HG03066 (cell line): ENCODE measurements at regions not wholly inside any gene's neighbourhood (a gene's known extent, or its start where the extent isn't known, plus 50 kb on each side); places are given as distances from the start of the nearest gene placed in this dataset.

Source experiments
- ATAC-seq: cut with Tn5 transposase; IDR thresholded peaks from one replicate; pipeline ENCODE4 v1.9.1; 2021; ENCODE audit warnings: low read depth; ENCODE audit not compliant: unreplicated experiment

DNA sequence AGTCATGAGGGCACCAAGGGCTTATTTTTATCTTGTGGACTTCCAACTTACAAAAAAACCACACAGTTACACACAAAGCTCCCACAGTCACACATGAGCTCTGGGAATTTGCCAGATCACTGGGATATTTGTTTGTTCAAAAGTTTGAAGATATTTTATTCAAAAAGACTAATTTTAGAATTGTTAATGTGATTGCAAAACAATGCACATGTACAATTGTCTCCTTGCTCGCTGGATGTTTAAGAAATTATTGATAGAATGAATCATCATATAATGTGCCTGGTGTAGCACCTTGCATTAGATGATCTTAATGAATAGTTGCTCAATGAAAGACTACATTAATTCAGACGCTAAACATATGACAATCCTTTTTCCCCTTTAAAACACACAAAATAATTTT, 570.3 kb downstream of the LMO4 start:
- no peak for ATAC-seq

DNA sequence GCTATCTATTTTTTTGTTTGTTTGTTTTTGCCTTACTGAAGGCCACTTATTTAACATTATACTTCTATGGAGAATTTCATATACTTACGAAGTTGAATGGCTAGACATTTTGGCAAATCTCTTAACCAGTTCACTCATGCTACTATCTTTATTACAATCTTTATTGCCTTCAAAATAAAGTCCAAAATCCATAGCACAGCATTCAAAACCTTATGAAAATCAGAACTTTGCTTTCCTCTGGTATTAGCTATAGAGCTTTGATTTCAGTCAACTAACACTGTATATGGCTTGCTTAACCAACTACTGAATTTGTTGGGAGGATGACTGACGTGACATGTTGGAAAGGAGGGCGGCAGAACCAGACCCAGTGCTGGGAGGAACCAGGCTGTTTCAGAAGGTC, 571.1 kb downstream of the LMO4 start:
- ATAC-seq = no peak

DNA sequence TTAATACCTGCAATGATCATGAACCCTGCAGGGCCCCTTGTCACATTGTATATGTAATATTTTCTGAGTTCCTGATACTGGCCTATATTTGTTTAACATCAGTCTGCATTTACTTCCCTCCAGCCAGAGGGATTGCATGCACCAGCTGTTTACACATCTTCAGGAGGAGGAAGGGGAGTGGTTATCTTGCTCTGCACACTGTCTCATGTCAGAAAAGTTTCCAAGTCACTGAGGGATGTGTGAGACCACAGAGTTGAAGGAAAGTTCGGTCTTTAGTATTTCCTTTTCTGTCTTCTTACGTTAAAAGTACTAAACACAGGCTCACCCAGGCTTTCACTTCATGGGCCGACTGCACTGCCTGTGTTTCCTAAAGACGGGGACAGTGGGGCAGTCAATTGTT, 574.1 kb downstream of the LMO4 start:
- ATAC-seq = peak; percentile 69

DNA sequence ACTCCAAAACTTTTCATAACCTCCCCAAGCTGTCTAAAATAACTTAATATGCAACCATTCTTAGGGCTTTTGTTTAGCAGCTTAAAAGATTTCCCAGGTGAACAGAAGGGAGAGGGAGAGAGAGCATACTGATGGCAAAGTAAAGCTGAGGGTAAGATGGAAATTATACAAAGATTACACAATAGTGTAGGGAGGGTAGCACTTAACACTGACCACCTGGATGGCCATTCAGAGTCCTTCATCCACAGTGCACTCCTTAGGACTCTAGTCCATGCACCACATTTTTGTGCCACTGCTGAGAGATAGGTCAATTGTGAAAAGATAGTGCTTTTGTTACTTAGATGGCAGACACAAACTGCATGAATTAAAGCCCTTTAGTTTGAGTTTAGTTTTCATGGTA, 574.6 kb downstream of the LMO4 start:
- ATAC-seq = no peak

DNA sequence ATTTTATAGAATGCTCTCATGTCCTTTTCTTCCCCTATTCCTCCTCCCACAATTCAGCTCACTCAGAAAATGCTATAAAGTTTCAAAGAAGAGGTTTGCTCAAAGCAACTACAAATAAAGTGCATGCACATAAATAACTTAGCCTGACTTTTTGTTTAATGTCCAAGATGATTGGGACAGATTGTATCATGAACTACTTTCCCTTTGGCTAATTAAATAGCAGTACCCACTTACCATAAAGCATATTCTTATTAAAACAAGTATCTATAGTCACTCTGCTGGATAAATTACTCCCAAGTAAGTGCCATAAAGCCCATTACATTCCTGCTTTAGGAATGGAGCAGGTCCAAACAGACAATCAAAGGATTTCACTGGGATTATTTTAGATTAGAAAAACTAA, 576.0 kb downstream of the LMO4 start:
- ATAC-seq = no peak

DNA sequence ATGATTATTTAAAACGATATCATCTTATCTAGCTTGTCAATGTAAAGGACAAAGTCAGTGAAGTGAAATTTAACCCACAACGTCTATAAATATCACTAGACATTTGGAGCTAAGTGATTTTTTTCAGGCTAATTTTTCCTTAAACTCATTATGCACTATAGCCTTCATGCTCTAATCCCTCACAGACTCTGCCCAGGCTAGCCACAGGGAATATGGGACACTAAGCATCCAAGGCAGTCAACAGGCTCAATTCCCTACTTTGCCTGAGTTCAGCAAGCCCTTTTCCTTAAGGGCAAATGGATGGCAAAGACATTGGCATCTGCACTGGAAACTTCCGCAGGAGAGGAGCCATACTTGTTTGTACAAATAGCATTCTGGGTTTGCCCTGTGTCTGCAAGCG, 577.0 kb downstream of the LMO4 start:
- ATAC-seq = no peak

DNA sequence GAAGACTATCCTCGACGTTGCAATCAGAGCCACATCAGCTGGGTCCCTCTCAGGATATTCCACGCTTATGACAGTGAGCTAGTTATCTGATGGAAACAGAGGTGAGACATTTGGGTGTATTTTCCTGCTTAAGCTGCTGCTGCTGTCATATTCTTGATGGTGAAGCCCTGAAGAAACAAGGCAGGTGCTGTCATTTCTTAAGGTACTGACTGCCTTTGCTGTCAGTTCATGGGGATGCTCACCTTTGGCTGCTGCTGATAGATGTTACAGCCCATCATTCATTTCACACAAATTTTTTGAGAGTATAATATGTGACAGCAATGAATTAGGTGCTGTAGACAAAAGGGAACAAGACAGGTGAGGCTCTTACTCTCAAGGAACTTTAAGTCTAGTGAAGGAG, 577.4 kb downstream of the LMO4 start:
- no peak for ATAC-seq

DNA sequence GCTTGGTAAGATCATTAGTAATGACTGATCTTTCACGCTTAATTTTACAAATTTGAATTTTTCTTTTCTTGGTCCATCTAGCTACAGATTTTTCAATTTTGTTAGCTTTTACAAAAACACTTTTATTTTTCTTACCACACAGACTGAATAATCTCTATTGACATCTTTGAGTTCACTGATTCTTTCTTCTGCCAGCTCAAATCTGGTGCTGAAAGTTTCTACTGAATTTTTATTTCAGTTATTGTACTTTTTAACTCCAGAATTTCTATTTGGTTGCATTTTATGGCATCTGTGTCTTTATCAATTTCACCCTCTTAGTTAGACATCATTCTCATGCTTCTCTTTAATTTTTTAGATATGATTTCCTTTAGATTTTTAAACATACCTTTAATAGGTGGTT, 584.7 kb downstream of the LMO4 start:
- no peak for ATAC-seq

DNA sequence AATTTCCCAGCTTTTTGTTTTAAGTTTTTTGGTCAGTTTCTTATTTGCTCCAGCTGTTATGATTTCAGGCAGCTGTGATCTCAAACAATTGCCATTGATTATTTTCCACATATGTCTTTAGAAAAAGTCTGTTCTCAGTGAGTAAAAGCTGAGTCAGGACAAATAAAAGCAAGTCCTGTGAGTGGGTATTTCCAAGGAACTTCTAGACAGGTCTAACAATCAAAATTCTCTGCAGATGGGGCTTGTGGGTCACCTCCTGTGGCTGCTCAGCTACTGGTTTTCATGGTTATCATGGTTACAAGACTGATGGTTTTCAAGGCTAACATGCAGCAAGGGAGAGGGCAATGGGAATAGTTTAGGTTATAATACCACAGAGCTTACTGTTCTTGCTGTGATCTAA, 585.7 kb downstream of the LMO4 start:
- ATAC-seq = no peak

DNA sequence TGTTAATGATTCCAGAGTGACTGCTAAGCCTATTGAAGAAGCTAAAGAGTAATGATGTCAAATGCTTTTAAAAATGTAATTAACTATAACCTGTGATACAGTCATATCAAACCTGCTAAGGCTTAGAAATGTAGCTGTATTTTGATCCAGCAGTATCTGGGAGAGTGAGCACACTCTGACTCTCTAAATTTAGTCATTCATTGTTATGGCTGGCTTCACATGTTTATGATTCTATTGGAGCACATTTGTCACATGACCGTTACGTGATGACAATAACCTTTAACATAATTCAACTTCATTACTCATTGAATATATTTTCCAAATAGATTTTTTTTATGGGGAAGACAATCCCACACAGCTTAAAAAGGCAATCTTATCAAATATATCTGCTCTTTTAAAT, 587.1 kb downstream of the LMO4 start:
- ATAC-seq = no peak

DNA sequence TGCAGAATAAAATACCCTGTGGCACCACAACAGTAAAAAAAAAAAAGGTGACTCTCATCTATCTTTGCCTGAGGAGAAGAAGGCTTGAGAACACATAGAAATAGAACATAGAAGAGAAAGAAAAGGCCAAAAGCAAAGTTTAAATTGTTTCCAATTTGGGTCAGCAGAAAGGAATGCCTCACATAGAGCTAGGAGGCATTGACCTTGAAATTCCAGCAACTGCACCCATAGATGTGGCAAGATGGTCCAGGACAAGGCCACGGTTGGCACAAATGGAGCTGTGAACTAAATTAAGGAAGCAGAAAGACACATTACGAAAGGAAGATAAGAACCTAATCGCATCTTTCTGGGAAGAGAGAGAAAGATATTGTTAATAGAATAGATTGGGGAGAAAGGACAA, 588.3 kb downstream of the LMO4 start:
- ATAC-seq = no peak

DNA sequence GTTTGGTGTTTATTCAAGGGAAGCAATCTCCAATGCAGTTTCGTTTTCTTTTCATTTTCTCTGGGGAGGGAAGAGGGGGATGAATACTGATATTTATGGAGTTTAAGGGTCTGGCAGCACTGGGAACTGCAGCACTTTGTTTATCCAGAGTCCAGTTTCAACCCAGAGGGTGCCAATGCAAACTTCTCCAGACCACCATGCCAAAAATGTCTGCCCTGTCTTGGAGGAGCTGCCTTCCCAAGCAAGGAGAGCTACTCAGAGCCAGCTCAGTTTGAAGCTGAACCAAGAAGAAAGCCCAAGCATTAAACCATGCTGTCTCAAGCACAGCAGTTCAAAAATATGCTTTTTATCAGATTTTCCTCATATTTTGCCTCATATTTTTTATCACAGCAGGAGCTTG, 589.7 kb downstream of the LMO4 start:
- ATAC-seq = no peak

DNA sequence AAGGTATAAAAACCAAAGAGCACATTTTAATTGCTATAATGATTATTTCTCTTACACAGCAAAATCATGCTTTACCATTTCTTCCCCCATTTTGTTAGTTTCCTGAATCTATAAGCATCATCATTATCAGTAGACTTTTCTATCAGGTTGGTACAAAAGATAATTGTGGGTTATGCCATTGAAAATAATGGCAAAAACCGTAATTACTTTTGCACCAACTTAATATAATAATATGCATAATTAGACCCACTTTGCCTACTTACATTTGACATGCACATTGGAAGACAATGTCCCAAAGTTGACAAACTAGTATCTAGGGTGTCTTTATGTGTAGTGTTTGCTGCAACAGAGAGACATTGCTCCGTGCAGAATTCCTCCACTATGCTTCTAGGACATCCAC, 594.2 kb downstream of the LMO4 start:
- no peak for ATAC-seq

DNA sequence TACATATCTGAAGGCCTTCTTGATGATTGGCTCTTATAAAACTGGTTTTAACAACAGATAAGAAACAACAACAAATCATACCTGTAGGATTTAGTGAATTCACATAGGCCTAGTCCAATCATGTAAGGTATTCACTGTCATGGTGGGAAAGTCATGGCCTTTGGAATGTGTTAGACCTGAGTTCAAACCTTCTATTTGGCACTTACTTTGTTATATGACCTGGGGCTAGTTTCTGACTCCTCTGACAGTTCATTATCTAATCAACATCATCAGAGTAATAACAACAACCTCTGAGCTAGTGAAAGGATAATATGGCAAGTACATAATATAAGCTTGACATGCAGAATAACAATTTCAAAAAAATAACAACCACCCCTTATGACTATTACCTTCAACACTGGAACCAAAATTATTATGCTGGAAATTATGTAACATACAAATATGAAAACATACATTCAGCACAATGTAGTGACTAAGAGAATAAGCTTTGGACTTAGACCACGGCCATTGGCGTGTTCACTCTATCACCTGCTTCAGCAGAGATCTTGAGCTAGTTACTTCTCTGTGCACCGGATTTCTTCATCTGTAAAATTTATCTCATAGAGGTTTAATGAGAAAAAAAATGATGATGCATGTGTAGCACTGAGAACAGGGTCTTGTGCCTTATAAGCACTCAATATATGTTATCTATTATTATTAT, 597.6 kb downstream of the LMO4 start:
- no peak for ATAC-seq

DNA sequence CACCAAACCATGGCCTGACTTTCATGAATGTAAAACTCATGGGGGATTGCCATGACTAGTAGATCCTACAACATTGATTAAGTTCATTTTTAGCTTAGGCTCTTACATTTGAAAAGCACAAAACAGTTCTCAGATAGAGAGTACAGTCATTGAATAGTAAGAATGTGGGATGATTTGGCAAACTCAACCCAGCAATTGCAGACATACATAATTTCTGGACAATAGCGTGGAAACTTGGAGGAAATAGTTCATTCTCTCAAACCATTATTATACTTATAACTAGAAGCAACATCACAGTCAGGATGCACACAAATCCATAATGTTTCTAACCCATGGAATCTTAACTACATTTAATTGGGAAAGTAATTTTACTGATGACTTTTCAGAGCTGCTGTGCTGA, 598.2 kb downstream of the LMO4 start:
- ATAC-seq = no peak

DNA sequence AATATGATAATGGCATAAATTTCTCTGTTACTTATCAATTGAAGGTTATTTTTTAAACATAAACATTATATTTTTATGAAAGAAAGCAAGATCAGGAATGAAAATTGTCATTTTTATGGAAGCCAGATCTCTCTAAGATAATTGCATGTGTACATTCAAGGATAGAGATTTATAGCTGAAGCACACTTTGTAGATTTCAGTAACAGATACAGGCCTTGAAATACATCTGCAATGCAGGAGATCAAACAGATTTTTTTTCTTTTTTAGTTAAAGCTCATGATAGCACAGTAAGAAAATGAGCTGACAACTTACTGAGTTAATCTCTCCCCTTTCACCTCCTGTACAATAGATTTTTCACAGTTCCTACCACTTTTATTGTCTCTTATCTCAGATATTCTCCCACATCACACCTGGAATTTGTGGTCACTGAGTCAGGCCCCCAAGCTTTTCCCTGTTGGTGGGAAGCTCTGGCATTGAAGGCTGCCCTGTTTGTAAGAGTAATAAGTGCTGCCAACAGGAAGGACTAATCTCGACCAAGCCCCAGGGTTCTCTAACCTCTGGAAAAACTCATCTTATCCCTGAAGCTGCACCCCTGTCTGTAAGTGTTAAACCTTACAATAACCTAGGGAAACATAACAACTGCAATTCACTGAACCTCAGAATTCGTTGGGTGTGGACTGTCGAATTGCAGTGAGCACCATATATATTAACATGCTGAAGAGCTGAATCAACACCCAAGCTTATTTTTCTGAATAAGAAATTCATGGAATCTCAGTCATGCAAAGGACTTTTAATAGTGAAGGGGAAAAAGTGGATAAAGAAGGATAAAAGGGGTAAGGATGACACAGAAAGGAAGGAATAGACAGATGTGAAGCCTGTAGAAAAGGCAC, 599.0 kb downstream of the LMO4 start:
- ATAC-seq = no peak

DNA sequence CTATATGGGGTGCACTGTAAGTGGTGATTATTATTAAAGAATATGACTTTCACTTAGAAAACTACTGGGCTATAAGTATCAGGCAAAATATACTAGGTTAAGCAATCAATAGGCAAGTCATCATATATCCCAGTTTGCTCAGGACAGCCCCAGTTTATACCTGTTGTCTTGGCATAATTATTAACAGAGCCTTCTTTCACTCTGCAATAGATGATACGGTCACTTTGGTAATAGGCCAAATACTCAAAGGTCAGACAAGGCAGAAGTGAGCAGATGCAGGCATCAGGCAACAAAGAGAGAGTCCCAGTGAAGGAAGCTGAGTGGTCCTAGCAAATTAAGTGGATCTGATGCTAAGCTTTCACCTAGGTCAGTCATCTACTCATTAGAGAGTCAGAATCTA, 599.9 kb downstream of the LMO4 start:
- ATAC-seq = no peak

DNA sequence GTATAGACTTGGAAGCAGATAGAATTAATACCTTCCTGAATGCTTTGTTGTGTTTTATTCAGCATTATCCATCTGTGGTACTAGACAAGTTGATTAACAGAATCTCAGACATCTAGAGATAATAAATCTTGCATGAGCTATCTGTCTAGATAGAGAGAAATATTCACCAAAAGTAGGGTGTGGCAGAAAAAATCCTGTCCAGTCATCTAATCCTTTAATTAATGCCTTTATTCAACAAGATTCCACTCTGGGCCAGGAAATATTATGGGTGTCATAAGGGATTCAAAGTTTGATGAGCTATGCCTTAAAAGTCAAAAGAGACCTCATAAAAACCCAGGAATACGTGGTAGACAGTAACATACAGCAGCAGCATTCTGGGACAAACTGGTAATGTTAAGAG, 601.2 kb downstream of the LMO4 start:
- no peak for ATAC-seq

DNA sequence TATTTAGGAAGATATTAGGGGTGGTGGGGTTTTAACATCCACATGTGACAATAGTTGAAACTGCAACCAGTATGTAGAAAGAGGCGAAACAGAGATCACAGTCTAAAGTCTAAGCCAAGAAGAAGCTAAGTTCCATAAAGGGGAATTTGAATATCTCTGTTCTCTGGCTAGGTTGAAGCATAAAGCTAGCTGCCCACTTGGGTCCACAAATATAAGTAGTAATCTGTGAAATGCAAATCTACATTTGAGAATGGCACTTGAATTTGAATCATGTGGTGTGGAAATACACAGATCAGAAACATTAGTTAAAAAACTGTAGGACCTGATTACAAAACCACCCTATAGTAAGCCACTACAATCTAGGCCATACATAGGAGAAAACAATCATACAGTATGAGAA, 602.1 kb downstream of the LMO4 start:
- ATAC-seq = no peak

DNA sequence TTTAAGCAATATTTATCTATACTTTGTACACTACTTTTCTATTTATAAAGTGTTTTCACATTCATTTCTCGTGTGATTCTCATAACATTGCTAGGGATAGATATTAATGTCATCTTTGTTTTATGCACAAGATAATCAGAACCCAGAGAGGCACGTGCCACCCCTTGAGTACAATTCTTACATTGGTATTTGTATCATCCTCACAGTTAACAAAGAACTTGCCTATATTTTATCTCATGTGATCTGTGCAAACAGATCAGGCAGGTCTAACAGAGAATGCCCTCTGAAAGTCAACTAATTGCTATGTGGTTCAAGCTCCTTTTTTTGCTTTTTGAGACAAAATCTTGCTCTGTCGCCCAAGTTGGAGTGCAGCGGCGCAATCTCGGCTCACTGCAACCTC, 604.5 kb downstream of the LMO4 start:
- no peak for ATAC-seq

DNA sequence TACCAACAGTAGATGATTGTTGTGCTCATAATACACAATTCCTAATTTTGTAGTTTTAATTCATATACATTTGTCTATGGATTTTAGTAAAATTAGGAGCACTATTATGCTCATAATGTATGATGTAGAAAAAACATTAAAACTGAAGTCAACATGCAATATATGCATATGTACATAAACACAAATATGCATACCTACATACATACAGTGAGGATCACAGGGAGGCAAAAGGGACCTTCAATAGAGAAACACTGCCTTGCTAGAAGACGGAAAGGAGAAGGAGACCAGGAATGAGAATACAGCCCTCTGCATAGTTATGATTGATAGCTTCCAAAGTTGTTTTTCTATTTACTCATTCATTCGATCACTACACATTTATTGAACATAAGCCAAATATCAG, 606.5 kb downstream of the LMO4 start:
- no peak for ATAC-seq

DNA sequence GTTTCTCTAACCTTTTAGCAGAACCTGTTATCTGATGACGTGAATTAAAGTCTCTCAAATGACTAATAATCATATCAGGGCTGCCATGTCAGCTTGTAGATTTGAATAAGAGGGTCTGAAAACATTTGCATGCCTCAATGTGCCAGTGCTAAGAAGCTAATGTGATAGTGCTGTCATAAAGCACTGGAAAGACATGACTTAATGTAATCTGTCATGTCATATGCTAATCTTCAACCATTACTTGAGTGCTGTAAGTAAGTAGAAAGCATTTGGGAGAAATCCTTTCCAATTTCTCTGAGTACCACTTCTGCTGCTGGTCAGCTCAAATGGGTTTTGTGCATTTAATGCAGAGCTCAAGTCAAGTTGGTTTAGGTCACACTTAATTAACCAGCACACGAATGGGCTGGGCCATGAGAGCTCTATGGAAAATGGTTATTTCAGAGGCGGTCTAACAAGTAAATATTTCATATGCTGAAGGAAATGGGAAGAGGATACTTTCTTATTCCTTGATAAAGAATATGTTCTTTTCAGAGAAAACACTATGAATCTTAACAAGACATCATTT, 609.2 kb downstream of the LMO4 start:
- no peak for ATAC-seq
